GM12878 (cell line): ENCODE measurements at regions not wholly inside any gene's neighbourhood (a gene's known extent, or its start where the extent isn't known, plus 50 kb on each side); places are given as distances from the start of the nearest gene placed in this dataset.

ENCODE experiments used
- ATAC-seq: fragments of 200-7000 bp; cut with Tn5 transposase; 3 replicates; pipeline ENCODE4 v1.9.1; 2020; ENCODE audit warnings: mild to moderate bottlenecking, moderate library complexity
- BruUV-seq: library from RNA; stranded (reverse); fragments of 400-500 nt; replicated peaks from 2 replicates; lab custom pipeline; 2021; lab: Mats Ljungman, UMichigan
- CTCF ChIA-PET: fragments of 300-600 bp; sonication (Branson Sonifier 250); formaldehyde crosslinking; extraction: SDS; loops from one replicate; lab custom pipeline; 2021; ENCODE audit warnings: inconsistent platforms; lab: Yijun Ruan, JAX
- POLR2A ChIA-PET: fragments of 350-600 bp; formaldehyde crosslinking; extraction: SDS; loops from one replicate; lab custom pipeline; 2021; ENCODE audit warnings: inconsistent platforms; lab: Charles Lee
- RAD21 ChIA-PET: fragments of 300-600 bp; sonication (Branson Sonifier 250); formaldehyde crosslinking; loops from one replicate; lab custom pipeline; 2023; ENCODE audit warnings: antibody characterized with exemption; ENCODE audit not compliant: unreplicated experiment; lab: Charles Lee
- SMC1A ChIA-PET: fragments of 300-600 bp; sonication (Branson Sonifier 250); formaldehyde crosslinking; loops from one replicate; lab custom pipeline; 2023; ENCODE audit not compliant: unreplicated experiment, uncharacterized antibody; lab: Charles Lee
- DNase-seq: peaks from one replicate; pipeline ENCODE4 v3.0.0-alpha.2; 2011; ENCODE audit warnings: low read depth, low spot score
- FAIRE-seq: peaks from 3 replicates; lab custom pipeline; 2011; peaks lifted over from hg19 to GRCh38; lab: Jason Lieb, UNC
- H2AFZ ChIP-seq: 2 replicates; pipeline ENCODE4 v1.6.0; 2011; ENCODE audit warnings: low read depth, low read length, control low read depth; ENCODE audit not compliant: control insufficient read depth
- H3K27ac ChIP-seq: 2 replicates; pipeline ENCODE4 v1.5.1; 2011; ENCODE audit warnings: control low read depth; ENCODE audit not compliant: control insufficient read depth, insufficient read depth
- H3K27me3 ChIP-seq, 2 experiments: replicated peaks in 1 of 2; 2 replicates each; pipeline versions ENCODE4 v1.6.0 to v1.6.1; 2011; ENCODE audit warnings: low read length in 1 of 2; ENCODE audit not compliant: control insufficient read depth in 2 of 2, insufficient read depth in 2 of 2
- H3K36me3 ChIP-seq, 2 experiments: 2 replicates each; pipeline ENCODE4 v1.5.1; 2011; ENCODE audit warnings: low read length in 1 of 2; ENCODE audit not compliant: control insufficient read depth in 2 of 2, insufficient read depth in 2 of 2
- H3K4me1 ChIP-seq: 2 replicates; pipeline ENCODE4 v1.6.1; 2011; ENCODE audit warnings: mild to moderate bottlenecking, low read length, moderate library complexity, mixed read lengths; ENCODE audit not compliant: control insufficient read depth, insufficient read depth
- H3K4me2 ChIP-seq: 2 replicates; pipeline ENCODE4 v1.6.0; 2011; ENCODE audit warnings: control low read depth; ENCODE audit not compliant: control insufficient read depth, insufficient read depth
- H3K4me3 ChIP-seq: fragments of 200-600 bp; sonication (generic); 2 replicates; pipeline ENCODE4 v1.5.1; 2016
- H3K79me2 ChIP-seq: 2 replicates; pipeline ENCODE4 v1.6.0; 2011; ENCODE audit warnings: low read length; ENCODE audit not compliant: control insufficient read depth, insufficient read depth
- H3K9ac ChIP-seq: 2 replicates; pipeline ENCODE4 v1.8.0; 2011; ENCODE audit warnings: low read length, control low read depth, mixed read lengths; ENCODE audit not compliant: control insufficient read depth, insufficient read depth
- H3K9me3 ChIP-seq: replicated peaks from 3 replicates; pipeline ENCODE4 v1.5.1; 2011; ENCODE audit warnings: mild to moderate bottlenecking, low read length; ENCODE audit not compliant: control insufficient read depth, insufficient read depth
- H4K20me1 ChIP-seq: 2 replicates; pipeline ENCODE4 v1.6.0; 2011; ENCODE audit not compliant: control insufficient read depth, insufficient read depth
- BACH1 ChIP-seq: fragments of 450-650 bp; IDR thresholded peaks from 2 replicates; pipeline ENCODE4 v1.6.1; 2017; ENCODE audit warnings: mild to moderate bottlenecking, borderline replicate concordance
- MXI1 ChIP-seq: fragments of 150-350 bp; IDR thresholded peaks from 2 replicates; pipeline ENCODE4 v1.6.1; 2011; ENCODE audit warnings: low read depth, mild to moderate bottlenecking, inconsistent platforms, low read length, improper control_type of control experiment
- NFXL1 ChIP-seq: fragments of 450-650 bp; IDR thresholded peaks from 2 replicates; pipeline ENCODE4 v1.6.1; 2017; ENCODE audit warnings: antibody characterized with exemption, mild to moderate bottlenecking, borderline replicate concordance
- NR2F1 ChIP-seq: fragments of 450-650 bp; conservative IDR thresholded peaks from 2 replicates; pipeline ENCODE4 v1.6.1; 2017; ENCODE audit warnings: mild to moderate bottlenecking
- RBBP5 ChIP-seq: fragments of 200-600 bp; sonication (generic); conservative IDR thresholded peaks from 2 replicates; pipeline ENCODE4 v1.6.1; 2016
- RUNX3 ChIP-seq: IDR thresholded peaks from 2 replicates; pipeline ENCODE4 v1.6.1; 2012; ENCODE audit warnings: low read length, inconsistent platforms
- SIN3A ChIP-seq: IDR thresholded peaks from 2 replicates; pipeline ENCODE4 v1.6.1; 2012; ENCODE audit warnings: low read depth, low read length, improper control_type of control experiment
- TARDBP ChIP-seq: IDR thresholded peaks from 2 replicates; pipeline ENCODE4 v1.6.1; 2016; ENCODE audit warnings: borderline replicate concordance
- WGBS: methylation state at CpG from one replicate; pipeline ENCODE4 v1.1.6; 2016; ENCODE audit warnings: low lambda C conversion rate; ENCODE audit not compliant: insufficient replicate concordance, insufficient coverage; ENCODE audit errors: missing lambda C conversion rate; 5-methylcytosine and 5-hydroxymethylcytosine counted together
- in situ Hi-C: fragments of 300-500 bp; cut with MboI; formaldehyde crosslinking; loops from 9 replicates; pipeline ENCODE4 v1.14.3; 2018; ENCODE audit warnings: mixed read lengths
- intact Hi-C: fragments of 100-400 bp; cut with micrococcal nuclease; formaldehyde crosslinking; loops from one replicate; pipeline ENCODE4 v1.14.2; 2022; ENCODE audit not compliant: unreplicated experiment
- TF ChIP-seq, protein P1 (sequence below): fragments of 450-650 bp; IDR thresholded peaks from 2 replicates; pipeline ENCODE4 v1.6.1; 2017; ENCODE audit warnings: antibody characterized with exemption, mild to moderate bottlenecking, moderate library complexity

DNA sequence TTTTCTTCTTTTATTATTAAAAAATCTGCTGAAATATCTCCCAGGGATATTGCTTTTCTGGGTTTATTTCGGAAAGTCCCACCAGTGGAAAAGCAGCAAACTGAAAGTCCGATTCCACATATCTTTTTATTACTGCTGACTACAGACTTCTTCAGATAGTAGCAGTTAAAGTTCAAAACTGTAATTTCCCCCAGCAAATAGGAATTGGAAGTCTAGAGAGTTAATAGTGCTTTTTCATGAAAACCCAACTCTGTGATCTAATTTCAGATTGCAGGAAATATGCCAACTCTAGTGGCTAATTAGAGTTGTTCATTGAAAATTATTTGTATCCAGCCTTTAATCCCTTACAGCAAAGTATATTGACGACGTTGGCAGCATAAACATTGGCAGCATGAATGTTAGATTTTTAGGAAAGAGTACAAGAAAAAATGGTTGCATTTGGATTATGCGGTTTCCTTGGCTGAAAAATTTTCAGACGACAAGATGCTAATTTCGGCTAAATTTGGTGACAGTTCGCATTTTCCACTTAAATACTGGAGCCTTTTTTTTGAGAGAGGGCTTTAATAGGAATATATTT is 472.9 kb upstream of the CBLB start:
- in situ Hi-C loops: no loop called here

More for the DNA sequence above, 472.9 kb upstream of the CBLB start:
- no peaks in the 10 kb centered on the region for H3K79me2 ChIP-seq
- intact Hi-C loops: loop anchor here (2.0 kb wide), 1 partner anchor 13 kb away; no protein-coding TSS in a partner anchor
- ChIA-PET SMC1A (no interaction called here), RAD21 (no interaction called here)
- H2AFZ ChIP-seq: no peak overlapping the region
- ATAC-seq: no peak
- no peak overlapping the region for H3K9ac ChIP-seq
- no peaks in the 10 kb centered on the region for H3K4me1 ChIP-seq
- no TSS peak for BruUV-seq
- WGBS: 98% methylated on average over 8 of the region's 8 CpGs
- H3K27me3 ChIP-seq: no peaks in the 10 kb centered on the region
- no peaks in the 10 kb centered on the region for H4K20me1 ChIP-seq
- no peak for DNase-seq
- H3K27ac ChIP-seq: no peak overlapping the region
- TF ChIP-seq NFXL1 (no peak), SIN3A (no peak), BACH1 (no peak), RUNX3 (no peak), NR2F1 (no peak), MXI1 (no peak), RBBP5 (no peak), TARDBP (no peak)
- TF ChIP-seq, protein P1, sequence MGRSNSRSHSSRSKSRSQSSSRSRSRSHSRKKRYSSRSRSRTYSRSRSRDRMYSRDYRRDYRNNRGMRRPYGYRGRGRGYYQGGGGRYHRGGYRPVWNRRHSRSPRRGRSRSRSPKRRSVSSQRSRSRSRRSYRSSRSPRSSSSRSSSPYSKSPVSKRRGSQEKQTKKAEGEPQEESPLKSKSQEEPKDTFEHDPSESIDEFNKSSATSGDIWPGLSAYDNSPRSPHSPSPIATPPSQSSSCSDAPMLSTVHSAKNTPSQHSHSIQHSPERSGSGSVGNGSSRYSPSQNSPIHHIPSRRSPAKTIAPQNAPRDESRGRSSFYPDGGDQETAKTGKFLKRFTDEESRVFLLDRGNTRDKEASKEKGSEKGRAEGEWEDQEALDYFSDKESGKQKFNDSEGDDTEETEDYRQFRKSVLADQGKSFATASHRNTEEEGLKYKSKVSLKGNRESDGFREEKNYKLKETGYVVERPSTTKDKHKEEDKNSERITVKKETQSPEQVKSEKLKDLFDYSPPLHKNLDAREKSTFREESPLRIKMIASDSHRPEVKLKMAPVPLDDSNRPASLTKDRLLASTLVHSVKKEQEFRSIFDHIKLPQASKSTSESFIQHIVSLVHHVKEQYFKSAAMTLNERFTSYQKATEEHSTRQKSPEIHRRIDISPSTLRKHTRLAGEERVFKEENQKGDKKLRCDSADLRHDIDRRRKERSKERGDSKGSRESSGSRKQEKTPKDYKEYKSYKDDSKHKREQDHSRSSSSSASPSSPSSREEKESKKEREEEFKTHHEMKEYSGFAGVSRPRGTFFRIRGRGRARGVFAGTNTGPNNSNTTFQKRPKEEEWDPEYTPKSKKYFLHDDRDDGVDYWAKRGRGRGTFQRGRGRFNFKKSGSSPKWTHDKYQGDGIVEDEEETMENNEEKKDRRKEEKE: no peak
- TF ChIP-seq, all 136 proteins: peak for 0
- ChIA-PET POLR2A (no interaction called here), CTCF (no interaction called here)
- Histone ChIP-seq H3K9me3 (no peaks in the 10 kb centered on the region; the same call in 1 of the 3 replicates), H3K36me3 (no peaks in the 10 kb centered on the region), H3K4me2 (no peak overlapping the region), H3K4me3 (no peak overlapping the region)
- FAIRE-seq: no peak
